SK-N-SH (cell line): ENCODE measurements at regions not wholly inside any gene's neighbourhood (a gene's known extent, or its start where the extent isn't known, plus 50 kb on each side); places are given as distances from the start of the nearest gene placed in this dataset.

Experiments
- CTCF ChIA-PET: fragments of 300-600, 350-600 bp; formaldehyde crosslinking; extraction: SDS; loops from one replicate; lab custom pipeline; 2021; lab: Yijun Ruan, JAX
- POLR2A ChIA-PET: fragments of 350-600 bp; sonication (Branson Sonifier 250); formaldehyde crosslinking; extraction: SDS; loops from one replicate; lab custom pipeline; 2020; ENCODE audit warnings: antibody characterized with exemption, inconsistent platforms; lab: Yijun Ruan, JAX
- DNase-seq: peaks from one replicate; pipeline ENCODE4 v3.0.0; 2012
- H2AFZ ChIP-seq: fragments of 200-600 bp; sonication (generic); 2 replicates; pipeline ENCODE4 v1.8.1; 2016; ENCODE audit warnings: antibody characterized with exemption, mild to moderate bottlenecking, low read depth
- H3F3A ChIP-seq: fragments of 200-600 bp; sonication (generic); replicated peaks from 2 replicates; pipeline ENCODE3; 2016; ENCODE audit warnings: antibody characterized with exemption, mild to moderate bottlenecking; ENCODE audit not compliant: insufficient read depth
- H3K27ac ChIP-seq, 2 experiments: fragments of 200-500 bp in 1 of 2; fragments of 200-600 bp in 1 of 2; sonication (Bioruptor generic) in 1 of 2; sonication (generic), shearing (Covaris generic) in 1 of 2; 2 replicates each; pipeline versions ENCODE4 v1.5.1 to v1.6.1; 2014 to 2016; ENCODE audit warnings: low read depth in 2 of 2, inconsistent platforms in 1 of 2, low read length in 1 of 2, mild to moderate bottlenecking in 1 of 2, mixed read lengths in 1 of 2
- H3K27me3 ChIP-seq: fragments of 200-600 bp; sonication (generic), shearing (Covaris generic); 2 replicates; pipeline ENCODE4 v1.6.1; 2016; ENCODE audit warnings: mixed run types; ENCODE audit not compliant: insufficient read depth
- H3K36me3 ChIP-seq, 2 experiments: fragments of 200-500 bp in 1 of 2; fragments of 200-600 bp in 1 of 2; sonication (Bioruptor generic) in 1 of 2; sonication (generic) in 1 of 2; replicated peaks in 1 of 2; 2 replicates each; pipeline versions ENCODE3 to v1.5.1; 2014 to 2016; ENCODE audit warnings: low read length in 1 of 2, mild to moderate bottlenecking in 1 of 2; ENCODE audit not compliant: insufficient read depth in 2 of 2, control insufficient read depth in 1 of 2
- H3K4me1 ChIP-seq, 2 experiments: fragments of 200-500 bp in 1 of 2; fragments of 200-600 bp in 1 of 2; sonication (Bioruptor generic) in 1 of 2; sonication (generic), shearing (Covaris generic) in 1 of 2; 2 replicates each; pipeline versions ENCODE4 v1.5.1 to v1.6.1; 2014 to 2016; ENCODE audit warnings: low read depth in 1 of 2, low read length in 1 of 2, mixed run types in 1 of 2; ENCODE audit not compliant: insufficient read depth in 2 of 2, control insufficient read depth in 1 of 2
- H3K4me2 ChIP-seq: fragments of 200-600 bp; sonication (generic), shearing (Covaris generic); 2 replicates; pipeline ENCODE4 v1.6.1; 2017; ENCODE audit warnings: mixed run types
- H3K4me3 ChIP-seq, 2 experiments: fragments of 200-500 bp in 1 of 2; fragments of 200-600 bp in 1 of 2; sonication (Bioruptor generic) in 1 of 2; sonication (generic), shearing (Covaris generic) in 1 of 2; 2 replicates each; pipeline versions ENCODE4 v1.5.1 to v1.8.1; 2014 to 2016; ENCODE audit warnings: low read depth in 2 of 2, inconsistent platforms in 1 of 2, low read length in 1 of 2, mild to moderate bottlenecking in 1 of 2, mixed read lengths in 1 of 2, moderate library complexity in 1 of 2
- H3K79me2 ChIP-seq: fragments of 200-600 bp; sonication (generic); 2 replicates; pipeline ENCODE4 v1.8.1; 2017; ENCODE audit warnings: mild to moderate bottlenecking; ENCODE audit not compliant: insufficient read depth
- H3K9ac ChIP-seq: fragments of 200-600 bp; sonication (generic); 2 replicates; pipeline ENCODE4 v1.6.1; 2017; ENCODE audit warnings: mixed run types
- H3K9me2 ChIP-seq: fragments of 200-600 bp; sonication (generic); 2 replicates; pipeline ENCODE4 v1.6.1; 2017; ENCODE audit warnings: mixed run types
- H3K9me3 ChIP-seq: fragments of 200-600 bp; sonication (generic); 2 replicates; pipeline ENCODE4 v1.6.1; 2017; ENCODE audit warnings: mixed run types, mild to moderate bottlenecking, moderate library complexity
- H4K20me1 ChIP-seq: fragments of 200-600 bp; sonication (generic); 2 replicates; pipeline ENCODE4 v1.6.1; 2017; ENCODE audit warnings: mild to moderate bottlenecking, mixed run types; ENCODE audit not compliant: insufficient read depth
- EP300 ChIP-seq, 2 experiments: IDR thresholded peaks; 2 replicates each; pipeline versions ENCODE4 v1.4.0 to v1.6.1; 2012; ENCODE audit warnings: borderline replicate concordance in 1 of 2, low read depth in 1 of 2, low read length in 1 of 2
- EZH2phosphoT487 ChIP-seq: fragments of 200-600 bp; sonication (generic); IDR thresholded peaks from 2 replicates; pipeline ENCODE4 v1.6.1; 2017; ENCODE audit warnings: low read depth, mixed run types, mild to moderate bottlenecking, antibody characterized with exemption, moderate library complexity, borderline replicate concordance
- FOSL2 ChIP-seq: IDR thresholded peaks from 2 replicates; pipeline ENCODE4 v1.4.0; 2012; ENCODE audit warnings: low read depth, mild to moderate bottlenecking, moderate library complexity, borderline replicate concordance
- FOXM1 ChIP-seq: IDR thresholded peaks from 2 replicates; pipeline ENCODE4 v1.4.0; 2012; ENCODE audit warnings: low read depth, mild to moderate bottlenecking
- GATA2 ChIP-seq: sonication (generic); formaldehyde crosslinking; IDR thresholded peaks from 2 replicates; pipeline ENCODE4 v1.5.0; 2020; ENCODE audit warnings: mild to moderate bottlenecking, missing genetic modification reagents
- MEF2A ChIP-seq: IDR thresholded peaks from 2 replicates; pipeline ENCODE4 v1.4.0; 2012; ENCODE audit warnings: low read depth, borderline replicate concordance
- MXI1 ChIP-seq: IDR thresholded peaks from 2 replicates; pipeline ENCODE4 v1.6.1; 2012; ENCODE audit warnings: mild to moderate bottlenecking, low read depth, low read length, improper control_type of control experiment
- RCOR1 ChIP-seq: fragments of 150-350 bp; IDR thresholded peaks from 2 replicates; pipeline ENCODE4 v1.6.1; 2017; ENCODE audit warnings: antibody characterized with exemption, low read length
- RXRA ChIP-seq: IDR thresholded peaks from 2 replicates; pipeline ENCODE4 v1.4.0; 2012; ENCODE audit warnings: low read depth, mild to moderate bottlenecking, borderline replicate concordance
- TCF12 ChIP-seq: IDR thresholded peaks from 2 replicates; pipeline ENCODE4 v1.4.0; 2012
- USF1 ChIP-seq: IDR thresholded peaks from 2 replicates; pipeline ENCODE4 v1.4.0; 2012; ENCODE audit warnings: low read depth, borderline replicate concordance
- YY1 ChIP-seq: IDR thresholded peaks from 2 replicates; pipeline ENCODE4 v1.4.0; 2012; ENCODE audit warnings: low read depth, mild to moderate bottlenecking
- WGBS: methylation state at CpG from one replicate; pipeline ENCODE4 v1.1.6; 2017; ENCODE audit warnings: low lambda C conversion rate; 5-methylcytosine and 5-hydroxymethylcytosine counted together
- TF ChIP-seq, protein P1 (sequence below): IDR thresholded peaks from 2 replicates; pipeline ENCODE4 v1.4.0; 2012; ENCODE audit warnings: low read depth

GRCh38 chr1:88056881-88057280, 627.2 kb upstream of the PKN2 start:
- Histone ChIP-seq H3K4me2 (no peak overlapping the region), H3K9me3 (no peaks in the 10 kb centered on the region), H3K36me3 (no peaks in the 10 kb centered on the region), H3K4me1 (peaks cover 0 to 3% of the 10 kb centered on the region in 2 experiments; a peak in 2 of 4 replicates), H2AFZ (no peak overlapping the region), H3K27ac (peak overlapping the region in 1 of 2 experiments; percentile 39; a peak in 1 of 4 replicates), H4K20me1 (no peaks in the 10 kb centered on the region), H3K9ac (no peak overlapping the region), H3K9me2 (no peaks in the 10 kb centered on the region), H3K27me3 (no peaks in the 10 kb centered on the region), H3F3A (peaks cover 5% of the 10 kb centered on the region), H3K79me2 (no peaks in the 10 kb centered on the region), H3K4me3 (no peak overlapping the region)
- DNase-seq = no peak
- TF ChIP-seq GATA2 (CRISPR knock-in tag) (no peak), MXI1 (no peak), EP300 (IDR thresholded peaks at IDR 0.05; ENCODE audit: borderline replicate concordance in 1 of 2, low read depth in 1 of 2, low read length in 1 of 2) (no peak), EZH2phosphoT487 (no peak), TCF12 (no peak), USF1 (no peak), RXRA (no peak), YY1 (no peak)
- TF ChIP-seq, protein P1, sequence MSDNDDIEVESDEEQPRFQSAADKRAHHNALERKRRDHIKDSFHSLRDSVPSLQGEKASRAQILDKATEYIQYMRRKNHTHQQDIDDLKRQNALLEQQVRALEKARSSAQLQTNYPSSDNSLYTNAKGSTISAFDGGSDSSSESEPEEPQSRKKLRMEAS = no peak
- ChIA-PET POLR2A (no interaction called here), CTCF (no interaction called here)
- WGBS = 61% methylated on average over 3 of the region's 3 CpGs

DNA sequence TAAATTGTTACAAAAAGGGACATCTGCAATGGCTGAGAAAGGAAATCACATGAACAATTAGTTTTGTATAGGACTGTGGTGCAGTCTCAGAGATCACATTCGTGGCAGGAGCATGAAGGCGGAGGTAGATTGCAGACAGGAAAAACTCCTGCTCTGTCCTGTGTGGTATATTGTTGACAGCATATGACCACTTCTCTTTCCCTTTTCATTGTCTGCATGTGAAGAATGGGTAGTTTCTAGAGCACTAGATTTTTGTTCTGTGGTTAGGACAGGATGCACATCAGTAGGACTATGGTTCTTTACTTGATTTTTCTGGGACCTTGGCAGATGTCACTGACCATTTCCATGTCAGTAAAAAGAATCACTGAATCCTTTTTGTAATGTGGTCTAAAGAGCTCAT, 625.9 kb upstream of the PKN2 start:
- no peak overlapping the region for H3K27ac ChIP-seq
- POLR2A ChIA-PET = no interaction called here
- 76% methylated on average over 2 of the region's 2 CpGs for WGBS
- H2AFZ ChIP-seq = no peak overlapping the region
- H3K27me3 ChIP-seq = no peaks in the 10 kb centered on the region
- no peak for DNase-seq
- H4K20me1 ChIP-seq = no peaks in the 10 kb centered on the region
- H3K79me2 ChIP-seq = no peaks in the 10 kb centered on the region
- H3K9me3 ChIP-seq = no peaks in the 10 kb centered on the region
- H3F3A ChIP-seq = peaks cover 10% of the 10 kb centered on the region
- peaks cover 0 to 13% of the 10 kb centered on the region in 2 experiments; a peak in 2 of 4 replicates for H3K4me1 ChIP-seq
- H3K4me2 ChIP-seq = no peak overlapping the region
- no peak overlapping the region for H3K9ac ChIP-seq
- CTCF ChIA-PET = interaction anchor here (1.3 kb wide), 1 partner anchor 21 kb away, joined by 4 read pairs; no protein-coding TSS in a partner anchor
- H3K9me2 ChIP-seq = no peaks in the 10 kb centered on the region
- no peak overlapping the region for H3K4me3 ChIP-seq
- no peaks in the 10 kb centered on the region for H3K36me3 ChIP-seq
- TF ChIP-seq RCOR1 (no peak), YY1 (no peak), FOXM1 (no peak), MEF2A (no peak), RXRA (no peak), FOSL2 (no peak)
